Testis (tissue), 2 donors: ENCODE measurements at regions not wholly inside any gene's neighbourhood (a gene's known extent, or its start where the extent isn't known, plus 50 kb on each side); places are given as distances from the start of the nearest gene placed in this dataset.

Experiments used
- DNase-seq: peaks from one replicate; pipeline ENCODE4 v3.0.0-alpha.2; 2019
- H3K27ac ChIP-seq, 2 donors: fragments of 200-600 bp; sonication (generic); one replicate each; pipeline ENCODE4 v1.5.1; 2019
- H3K27me3 ChIP-seq: fragments of 200-600 bp; sonication (generic); one replicate; pipeline ENCODE4 v1.5.1; 2019
- H3K36me3 ChIP-seq: fragments of 200-600 bp; sonication (generic); one replicate; pipeline ENCODE4 v1.5.1; 2017; ENCODE audit warnings: low read depth; ENCODE audit errors: missing control alignments
- H3K4me1 ChIP-seq: fragments of 200-600 bp; sonication (generic); one replicate; pipeline ENCODE4 v1.5.1; 2019
- H3K4me3 ChIP-seq, 2 donors: fragments of 200-600 bp; sonication (generic); one replicate each; pipeline ENCODE4 v1.5.1; 2017 to 2019
- H3K9me3 ChIP-seq: fragments of 200-600 bp; sonication (generic); one replicate; pipeline ENCODE4 v1.5.1; 2017
- POLR2A ChIP-seq: fragments of 450-650 bp; IDR thresholded peaks from one replicate; pipeline ENCODE4 v1.6.1; 2017; ENCODE audit warnings: antibody characterized with exemption, mild to moderate bottlenecking, moderate library complexity
- WGBS, 2 donors: methylation state at CpG; one replicate each; pipeline ENCODE4 v1.1.5; 2018; 5-methylcytosine and 5-hydroxymethylcytosine counted together
- intact Hi-C: fragments of 100-400 bp; cut with DNase I; formaldehyde crosslinking; loops from one replicate; pipeline ENCODE4 v1.15.1; 2023; ENCODE audit warnings: low total_unique reads
- TF ChIP-seq, protein P1 (sequence below), 3 experiments: fragments of 450-650 bp in 2 of 3; fragments of 200-600 bp in 1 of 3; sonication (generic) in 1 of 3; IDR thresholded peaks; one replicate each; pipeline ENCODE4 v1.5.1; 2016 to 2019; ENCODE audit warnings: antibody characterized with exemption in 3 of 3, mild to moderate bottlenecking in 2 of 3, moderate library complexity in 1 of 3

- H3K4me1 ChIP-seq = peaks cover 16% of the 10 kb centered on the region
- H3K36me3 ChIP-seq = no peaks in the 10 kb centered on the region
- DNase-seq = no peak
- TF ChIP-seq, protein P1, sequence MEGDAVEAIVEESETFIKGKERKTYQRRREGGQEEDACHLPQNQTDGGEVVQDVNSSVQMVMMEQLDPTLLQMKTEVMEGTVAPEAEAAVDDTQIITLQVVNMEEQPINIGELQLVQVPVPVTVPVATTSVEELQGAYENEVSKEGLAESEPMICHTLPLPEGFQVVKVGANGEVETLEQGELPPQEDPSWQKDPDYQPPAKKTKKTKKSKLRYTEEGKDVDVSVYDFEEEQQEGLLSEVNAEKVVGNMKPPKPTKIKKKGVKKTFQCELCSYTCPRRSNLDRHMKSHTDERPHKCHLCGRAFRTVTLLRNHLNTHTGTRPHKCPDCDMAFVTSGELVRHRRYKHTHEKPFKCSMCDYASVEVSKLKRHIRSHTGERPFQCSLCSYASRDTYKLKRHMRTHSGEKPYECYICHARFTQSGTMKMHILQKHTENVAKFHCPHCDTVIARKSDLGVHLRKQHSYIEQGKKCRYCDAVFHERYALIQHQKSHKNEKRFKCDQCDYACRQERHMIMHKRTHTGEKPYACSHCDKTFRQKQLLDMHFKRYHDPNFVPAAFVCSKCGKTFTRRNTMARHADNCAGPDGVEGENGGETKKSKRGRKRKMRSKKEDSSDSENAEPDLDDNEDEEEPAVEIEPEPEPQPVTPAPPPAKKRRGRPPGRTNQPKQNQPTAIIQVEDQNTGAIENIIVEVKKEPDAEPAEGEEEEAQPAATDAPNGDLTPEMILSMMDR (IDR thresholded peaks at IDR 0.05) = no peak
- no peak for TF ChIP-seq POLR2A
- no peaks in the 10 kb centered on the region for H3K27me3 ChIP-seq
- intact Hi-C loops = loop anchor here (5.0 kb wide), 1 partner anchor 413 kb away; no protein-coding TSS in a partner anchor
- H3K9me3 ChIP-seq = no peaks in the 10 kb centered on the region
- H3K4me3 ChIP-seq = no peak overlapping the region
- no peak overlapping the region for H3K27ac ChIP-seq
Observed at GRCh38 chr9:119559056-119559455, 189.8 kb upstream of the BRINP1 start.

DNA sequence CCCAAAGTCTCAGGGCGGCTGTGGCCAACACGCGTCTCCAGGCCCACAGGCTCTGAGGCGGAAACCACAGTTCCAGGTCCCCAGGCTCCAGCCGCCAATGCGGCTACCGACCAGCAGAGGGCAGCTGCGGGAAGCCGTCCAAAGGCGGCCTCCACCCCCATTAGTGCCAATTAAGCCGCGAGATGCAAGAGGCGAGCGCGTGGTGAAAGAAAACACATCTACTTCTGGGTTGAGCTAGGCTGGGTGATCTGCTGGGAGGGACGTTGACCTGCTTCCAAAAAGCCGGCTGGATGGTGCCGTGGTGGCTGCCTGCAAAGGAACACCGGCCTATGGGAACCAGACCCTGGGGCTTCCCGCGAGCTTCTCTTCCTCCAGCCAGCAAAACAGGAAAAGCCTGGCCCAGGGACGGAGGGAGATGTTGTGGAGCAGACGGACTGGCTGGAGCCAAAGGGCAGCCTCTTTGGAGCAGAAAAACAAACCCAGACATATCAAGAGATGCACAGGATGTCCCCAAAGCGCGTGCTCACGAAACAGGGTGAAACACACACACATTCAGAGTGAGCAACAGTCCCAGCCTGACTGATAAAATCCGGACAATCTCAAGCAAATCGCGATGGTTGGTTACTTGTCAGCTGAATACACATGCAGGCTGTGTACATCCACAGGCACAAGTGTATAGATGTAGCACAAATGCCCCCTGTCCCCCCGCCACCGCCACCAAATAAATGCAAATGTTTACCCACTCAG lies 187.1 kb upstream of the BRINP1 start:
- H3K4me3 ChIP-seq = peak overlapping the region; percentile 19 to 36
- H3K4me1 ChIP-seq = peaks cover 16% of the 10 kb centered on the region
- H3K36me3 ChIP-seq = no peaks in the 10 kb centered on the region
- H3K27ac ChIP-seq = peak overlapping the region in 1 of 2 donors; percentile 42
- TF ChIP-seq POLR2A = no peak
- TF ChIP-seq, protein P1 (IDR thresholded peaks at IDR 0.05) = peak; percentile 76 to 92 (median 86)
- 5 to 9% methylated on average over 20 to 31 of the region's 31 CpGs for WGBS, 2 donors
- no peaks in the 10 kb centered on the region for H3K27me3 ChIP-seq
- H3K9me3 ChIP-seq = no peaks in the 10 kb centered on the region
- peak; percentile 85 for DNase-seq
- intact Hi-C loops = loop anchor here (5.0 kb wide), 1 partner anchor 416 kb away; no protein-coding TSS in a partner anchor

- Histone ChIP-seq H3K4me1 (peaks cover 7% of the 10 kb centered on the region), H3K9me3 (no peaks in the 10 kb centered on the region), H3K27ac (no peak overlapping the region), H3K27me3 (no peaks in the 10 kb centered on the region), H3K36me3 (no peaks in the 10 kb centered on the region), H3K4me3 (no peak overlapping the region)
- TF ChIP-seq POLR2A = no peak
- TF ChIP-seq, protein P1 (IDR thresholded peaks at IDR 0.05) = no peak
- 90% methylated on average over 3 of the region's 3 CpGs for WGBS, 2 donors
- intact Hi-C loops = no loop called here
- no peak for DNase-seq
Observed at GRCh38 chr9:119544492-119544891, 175.3 kb upstream of the BRINP1 start.

- no peak for DNase-seq
- Histone ChIP-seq H3K4me1 (peaks cover 7% of the 10 kb centered on the region), H3K4me3 (no peak overlapping the region), H3K27me3 (no peaks in the 10 kb centered on the region), H3K36me3 (no peaks in the 10 kb centered on the region), H3K27ac (no peak overlapping the region), H3K9me3 (no peaks in the 10 kb centered on the region)
- intact Hi-C loops = no loop called here
- TF ChIP-seq, protein P1 (IDR thresholded peaks at IDR 0.05) = no peak
- no peak for TF ChIP-seq POLR2A
- 79 to 84% methylated on average over 2 of the region's 3 CpGs for WGBS, 2 donors
Observed at GRCh38 chr9:119537138-119537537, 167.9 kb upstream of the BRINP1 start.

DNA sequence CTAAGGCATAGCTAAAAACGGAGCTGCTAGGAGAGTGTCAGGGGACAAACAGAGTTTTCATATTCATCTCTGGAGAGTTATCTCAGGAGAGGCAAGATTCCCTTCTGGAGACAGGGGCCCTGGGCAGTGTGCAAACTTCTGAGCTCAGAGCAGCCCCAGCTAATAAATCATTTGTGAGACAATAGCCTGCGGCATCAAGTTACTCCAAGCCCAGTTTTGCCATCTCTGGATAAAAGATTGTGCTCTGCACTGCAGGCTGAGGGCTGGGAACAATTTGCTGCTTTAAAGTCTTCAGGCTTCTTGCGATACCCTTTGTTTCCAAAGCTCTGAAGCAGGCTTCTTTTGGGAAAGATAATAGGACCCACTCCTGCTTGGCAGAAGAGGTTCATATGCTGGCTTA lies 164.3 kb upstream of the BRINP1 start:
- no peak for DNase-seq
- Histone ChIP-seq H3K4me3 (no peak overlapping the region), H3K36me3 (no peaks in the 10 kb centered on the region), H3K9me3 (no peaks in the 10 kb centered on the region), H3K27ac (no peak overlapping the region), H3K27me3 (no peaks in the 10 kb centered on the region), H3K4me1 (no peaks in the 10 kb centered on the region)
- WGBS, 2 donors = 51 to 54% methylated on average over 3 of the region's 3 CpGs
- no peak for TF ChIP-seq POLR2A
- TF ChIP-seq, protein P1 (IDR thresholded peaks at IDR 0.05) = no peak
- intact Hi-C loops = no loop called here
